K562 (cell line): ENCODE measurements at regions not wholly inside any gene's neighbourhood (a gene's known extent, or its start where the extent isn't known, plus 50 kb on each side); places are given as distances from the start of the nearest gene placed in this dataset.

Experiments used
- ATAC-seq: fragments of 200-7000 bp; cut with Tn5 transposase; 3 replicates; pipeline ENCODE4 v1.9.1; 2020; ENCODE audit warnings: moderate library complexity
- BruUV-seq: library from RNA; stranded (reverse); fragments of 400-500 nt; replicated peaks from 2 replicates; lab custom pipeline; 2021; lab: Mats Ljungman, UMichigan
- CTCF ChIA-PET: fragments of 300-600 bp; formaldehyde crosslinking; extraction: SDS; loops from one replicate; lab custom pipeline; 2021; ENCODE audit warnings: low intra/inter-chr PET ratio; lab: Yijun Ruan, JAX
- POLR2A ChIA-PET: fragments of 300-600, 350-650 bp; sonication (Branson Sonifier 250); formaldehyde crosslinking; extraction: SDS; loops from one replicate; lab custom pipeline; 2021; ENCODE audit warnings: antibody characterized with exemption, inconsistent platforms; lab: Yijun Ruan, JAX
- DNase-seq, 4 experiments: peaks; one replicate each; pipeline versions ENCODE4 v3.0.0 to v3.0.0-alpha.2; 2011 to 2018; ENCODE audit warnings: low spot score in 3 of 4, mixed read lengths in 3 of 4; ENCODE audit errors: extremely low read depth in 1 of 4
- FAIRE-seq: peaks from 2 replicates; lab custom pipeline; 2011; peaks lifted over from hg19 to GRCh38; lab: Jason Lieb, UNC
- H2AFZ ChIP-seq: 2 replicates; pipeline ENCODE4 v1.6.0; 2011; ENCODE audit warnings: low read depth, low read length, control low read depth, inconsistent platforms
- H3K27ac ChIP-seq: fragments of 200-600 bp; 3 replicates; pipeline ENCODE4 v1.8.0; 2011; ENCODE audit warnings: low read depth, mild to moderate bottlenecking, control low read depth, inconsistent platforms, low read length, moderate library complexity, mixed read lengths; ENCODE audit errors: extremely low read depth
- H3K27me3 ChIP-seq, 2 experiments: fragments of 300-600 bp in 1 of 2; 2 replicates in 1 of 2; 3 replicates in 1 of 2; pipeline versions ENCODE4 v1.6.0 to v1.8.0; 2011; ENCODE audit warnings: inconsistent platforms in 2 of 2, low read length in 2 of 2, mild to moderate bottlenecking in 1 of 2, mixed read lengths in 1 of 2, moderate library complexity in 1 of 2; ENCODE audit not compliant: control insufficient read depth in 2 of 2, insufficient read depth in 2 of 2
- H3K36me3 ChIP-seq: fragments of 300-600 bp; 3 replicates; pipeline ENCODE4 v1.8.0; 2011; ENCODE audit warnings: mild to moderate bottlenecking, low read length, inconsistent platforms; ENCODE audit not compliant: control insufficient read depth, insufficient read depth
- H3K4me1 ChIP-seq, 2 experiments: fragments of 200-600 bp in 1 of 2; replicated peaks in 1 of 2; 2 replicates in 1 of 2; 3 replicates in 1 of 2; pipeline versions ENCODE4 v1.5.1 to v1.8.0; 2011; ENCODE audit warnings: inconsistent platforms in 2 of 2, low read length in 2 of 2, mild to moderate bottlenecking in 1 of 2, mixed read lengths in 1 of 2, moderate library complexity in 1 of 2; ENCODE audit not compliant: control insufficient read depth in 2 of 2, insufficient read depth in 2 of 2
- H3K4me2 ChIP-seq: 2 replicates; pipeline ENCODE4 v1.6.1; 2011; ENCODE audit warnings: low read length, control low read depth, inconsistent platforms, mixed read lengths; ENCODE audit not compliant: insufficient read depth
- H3K4me3 ChIP-seq: fragments of 200-600 bp; sonication (generic), shearing (Covaris generic); 2 replicates; pipeline ENCODE4 v1.5.1; 2016; ENCODE audit warnings: control low read depth, inconsistent platforms
- H3K79me2 ChIP-seq: fragments of 200-600 bp; 3 replicates; pipeline ENCODE4 v1.8.0; 2011; ENCODE audit warnings: low read length, inconsistent platforms; ENCODE audit not compliant: control insufficient read depth, insufficient read depth
- H3K9ac ChIP-seq, 2 experiments: 2 replicates each; pipeline versions ENCODE4 v1.6.0 to v1.6.1; 2011; ENCODE audit warnings: low read depth in 2 of 2, low read length in 2 of 2, control low read depth in 1 of 2, inconsistent platforms in 1 of 2, mild to moderate bottlenecking in 1 of 2, mixed read lengths in 1 of 2; ENCODE audit not compliant: insufficient read depth in 1 of 2
- H3K9me1 ChIP-seq: one replicate; pipeline ENCODE4 v1.6.0; 2011; ENCODE audit warnings: inconsistent platforms, mild to moderate bottlenecking, low read length, moderate library complexity; ENCODE audit not compliant: control insufficient read depth, insufficient read depth
- H3K9me3 ChIP-seq: replicated peaks from 2 replicates; pipeline ENCODE4 v1.5.1; 2011; ENCODE audit warnings: low read depth, low read length, inconsistent platforms; ENCODE audit not compliant: control insufficient read depth, insufficient read depth
- H4K20me1 ChIP-seq: replicated peaks from 2 replicates; pipeline ENCODE4 v1.6.1; 2011; ENCODE audit warnings: low read length, inconsistent platforms, mixed read lengths; ENCODE audit not compliant: control insufficient read depth, insufficient read depth
- BCOR ChIP-seq: fragments of 450-650 bp; IDR thresholded peaks from 2 replicates; pipeline ENCODE4 v1.6.1; 2016
- EGR1 ChIP-seq: fragments of 450-650 bp; conservative IDR thresholded peaks from 2 replicates; pipeline ENCODE4 v1.6.1; 2017; ENCODE audit warnings: mild to moderate bottlenecking
- GATA2 ChIP-seq: sonication (generic); formaldehyde crosslinking; IDR thresholded peaks from 2 replicates; pipeline ENCODE4 v1.4.0; 2020; ENCODE audit warnings: mild to moderate bottlenecking, missing genetic modification reagents
- HCFC1 ChIP-seq: IDR thresholded peaks from 2 replicates; pipeline ENCODE4 v1.6.1; 2012; ENCODE audit warnings: low read depth, low read length, improper control_type of control experiment
- HEY1 ChIP-seq: fragments of 250-450 bp; sonication (Bioruptor Pico); IDR thresholded peaks from 2 replicates; pipeline ENCODE4 v1.5.0; 2020; ENCODE audit warnings: mild to moderate bottlenecking, moderate library complexity, borderline replicate concordance
- RBM17 ChIP-seq: fragments of 200-400 bp; formaldehyde crosslinking; IDR thresholded peaks from 2 replicates; pipeline ENCODE4 v1.6.1; 2017; ENCODE audit warnings: low read depth, mild to moderate bottlenecking, low read length, borderline replicate concordance
- SMC3 ChIP-seq: conservative IDR thresholded peaks from 2 replicates; pipeline ENCODE4 v1.6.1; 2011; ENCODE audit warnings: low read depth, low read length, improper control_type of control experiment; ENCODE audit not compliant: insufficient read depth
- TAF9B ChIP-seq: fragments of 450-650 bp; IDR thresholded peaks from 2 replicates; pipeline ENCODE4 v1.6.1; 2018; ENCODE audit warnings: mild to moderate bottlenecking; ENCODE audit not compliant: partially characterized antibody
- TCF3 ChIP-seq: sonication (generic); formaldehyde crosslinking; IDR thresholded peaks from 2 replicates; pipeline ENCODE4 v1.4.0; 2020; ENCODE audit warnings: mild to moderate bottlenecking, missing genetic modification reagents
- TEAD1 ChIP-seq, 2 experiments: fragments of 450-650 bp in 1 of 2; sonication (generic) in 1 of 2; formaldehyde crosslinking; IDR thresholded peaks; 2 replicates each; pipeline versions ENCODE4 v1.4.0 to v1.8.0; 2020 to 2022; ENCODE audit warnings: mild to moderate bottlenecking in 2 of 2, missing genetic modification reagents in 1 of 2
- WGBS: fragments of 100-300 bp; shearing (Covaris generic); methylation state at CpG from one replicate; pipeline ENCODE4 v1.1.6; 2016; ENCODE audit warnings: low coverage, mixed read lengths; ENCODE audit not compliant: insufficient coverage; ENCODE audit errors: missing lambda C conversion rate; 5-methylcytosine and 5-hydroxymethylcytosine counted together
- in situ Hi-C: fragments of 300-500 bp; cut with MboI; formaldehyde crosslinking; loops from 4 replicates; pipeline ENCODE4 v1.15.0; 2018; ENCODE audit warnings: inconsistent platforms, mixed read lengths
- intact Hi-C: fragments of 100-400 bp; cut with micrococcal nuclease; formaldehyde crosslinking; loops from 2 replicates; pipeline ENCODE4 v1.14.2; 2022

DNA sequence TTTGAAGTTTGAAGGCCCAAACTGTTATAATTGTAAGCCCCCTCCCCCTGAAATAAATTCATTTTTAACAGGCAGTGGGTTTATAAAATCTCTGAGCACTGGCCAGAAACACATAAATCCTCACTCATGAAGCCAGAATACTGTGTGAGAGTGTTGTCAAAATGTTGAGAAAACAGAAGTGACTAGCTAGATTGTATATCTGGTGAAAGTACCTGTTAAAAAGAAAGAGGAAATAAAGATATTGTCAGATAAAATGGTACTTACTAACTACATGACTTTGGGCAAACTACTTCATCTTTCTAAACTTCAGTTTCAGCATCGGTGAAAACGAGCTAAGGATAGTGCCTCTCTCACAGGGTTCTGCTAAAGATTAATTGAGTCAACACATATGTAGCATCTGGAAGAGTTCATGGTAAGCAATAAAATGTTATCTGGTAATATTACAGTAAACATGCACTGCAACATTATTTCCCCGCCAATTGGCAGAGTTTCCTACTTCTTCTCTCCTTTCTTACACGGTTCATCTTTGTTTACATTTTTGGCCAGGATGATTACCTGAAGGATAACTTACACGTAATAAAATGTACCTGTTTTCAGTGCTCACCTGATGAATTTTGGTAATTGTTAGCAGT lies 202.5 kb upstream of the CHRM2 start:
- ATAC-seq (no peak), FAIRE-seq (no peak), DNase-seq (no peak)
- Histone ChIP-seq H2AFZ (no peak overlapping the region), H3K9me1 (no peaks in the 10 kb centered on the region), H3K4me3 (no peak overlapping the region), H3K9ac (no peak overlapping the region), H3K9me3 (no peaks in the 10 kb centered on the region), H3K4me2 (no peak overlapping the region), H3K36me3 (no peaks in the 10 kb centered on the region), H3K27me3 (no peaks in the 10 kb centered on the region), H3K79me2 (no peaks in the 10 kb centered on the region), H3K4me1 (no peaks in the 10 kb centered on the region), H4K20me1 (no peaks in the 10 kb centered on the region), H3K27ac (no peak overlapping the region)
- intact Hi-C loops, result no loop called here
- 0% methylated on average over 5 of the region's 5 CpGs for WGBS
- no TSS peak for BruUV-seq
- no peak for TF ChIP-seq HCFC1
- CTCF ChIA-PET, result no interaction called here
- in situ Hi-C loops, result no loop called here
- POLR2A ChIA-PET, result no interaction called here

DNA sequence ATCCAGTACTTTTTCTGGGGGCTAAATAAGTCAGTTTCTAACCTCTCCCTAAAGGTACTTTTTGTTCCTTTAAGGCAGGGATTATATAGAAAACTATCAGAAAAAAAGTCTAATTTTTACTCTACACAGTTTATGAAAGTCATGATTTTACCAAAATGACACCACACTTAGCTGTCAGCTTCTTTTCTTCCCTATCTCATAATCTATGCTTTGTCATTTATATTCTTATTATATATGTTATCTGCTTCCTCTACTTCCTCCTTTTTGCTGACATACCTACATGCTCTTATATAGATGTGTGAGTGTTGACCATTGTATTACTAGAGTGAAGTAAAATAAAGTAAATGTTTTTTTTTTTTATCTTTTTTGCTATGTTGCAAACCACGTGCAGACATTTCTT lies 203.9 kb upstream of the CHRM2 start:
- DNase-seq (no peak), FAIRE-seq (no peak), ATAC-seq (no peak)
- Histone ChIP-seq H3K4me2 (no peak overlapping the region), H3K9ac (no peak overlapping the region), H4K20me1 (no peaks in the 10 kb centered on the region), H3K4me3 (no peak overlapping the region), H3K27ac (no peak overlapping the region), H3K9me3 (no peaks in the 10 kb centered on the region), H3K9me1 (no peaks in the 10 kb centered on the region), H3K36me3 (no peaks in the 10 kb centered on the region), H3K79me2 (no peaks in the 10 kb centered on the region), H2AFZ (no peak overlapping the region), H3K27me3 (no peaks in the 10 kb centered on the region), H3K4me1 (no peaks in the 10 kb centered on the region)
- intact Hi-C loops, result no loop called here
- BruUV-seq, result no TSS peak
- in situ Hi-C loops, result no loop called here
- no peak for TF ChIP-seq HCFC1
- TF ChIP-seq GATA2 (CRISPR knock-in tag), result no peak
- no peak for TF ChIP-seq HEY1 (CRISPR knock-in tag)
- no peak for TF ChIP-seq EGR1
- no peak for TF ChIP-seq RBM17
- no peak for TF ChIP-seq TAF9B
- TF ChIP-seq TCF3 (CRISPR knock-in tag), result no peak
- no peak for TF ChIP-seq BCOR
- TF ChIP-seq SMC3, result no peak
- TF ChIP-seq TEAD1 (CRISPR knock-in tag; IDR thresholded peaks at IDR 0.05), result no peak
- WGBS, result 0% methylated on average over 1 of the region's 1 CpG
- ChIA-PET CTCF (no interaction called here), POLR2A (no interaction called here)
